ENCODE measurements at regions not wholly inside any gene's neighbourhood (a gene's known extent, or its start where the extent isn't known, plus 50 kb on each side); places are given as distances from the start of the nearest gene placed in this dataset.

DNA sequence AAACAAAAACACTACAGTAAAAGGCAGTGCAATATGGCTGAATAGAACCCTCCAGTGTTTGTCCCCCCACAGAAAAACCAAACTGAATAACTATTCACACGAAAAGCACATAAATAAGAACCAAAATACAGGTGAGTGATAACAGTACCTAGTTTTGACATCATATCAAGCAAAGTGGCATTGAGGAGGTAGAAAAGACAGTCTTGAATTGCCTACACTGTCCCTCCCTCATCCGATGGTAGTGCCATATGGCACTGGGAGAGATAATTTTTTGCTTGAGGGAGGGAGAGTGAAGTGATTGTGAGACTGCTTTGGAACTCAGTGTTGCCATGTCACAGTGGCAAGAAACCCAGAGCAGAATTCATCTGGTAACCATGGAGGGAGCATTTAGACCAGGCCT lies 99.2 kb downstream of the GPR174 start:
- no peak for TF ChIP-seq EZH2phosphoT487 (IDR thresholded peaks at IDR 0.05; ENCODE audit: borderline replicate concordance, low read depth, low read length)
- TF ChIP-seq, protein P1, sequence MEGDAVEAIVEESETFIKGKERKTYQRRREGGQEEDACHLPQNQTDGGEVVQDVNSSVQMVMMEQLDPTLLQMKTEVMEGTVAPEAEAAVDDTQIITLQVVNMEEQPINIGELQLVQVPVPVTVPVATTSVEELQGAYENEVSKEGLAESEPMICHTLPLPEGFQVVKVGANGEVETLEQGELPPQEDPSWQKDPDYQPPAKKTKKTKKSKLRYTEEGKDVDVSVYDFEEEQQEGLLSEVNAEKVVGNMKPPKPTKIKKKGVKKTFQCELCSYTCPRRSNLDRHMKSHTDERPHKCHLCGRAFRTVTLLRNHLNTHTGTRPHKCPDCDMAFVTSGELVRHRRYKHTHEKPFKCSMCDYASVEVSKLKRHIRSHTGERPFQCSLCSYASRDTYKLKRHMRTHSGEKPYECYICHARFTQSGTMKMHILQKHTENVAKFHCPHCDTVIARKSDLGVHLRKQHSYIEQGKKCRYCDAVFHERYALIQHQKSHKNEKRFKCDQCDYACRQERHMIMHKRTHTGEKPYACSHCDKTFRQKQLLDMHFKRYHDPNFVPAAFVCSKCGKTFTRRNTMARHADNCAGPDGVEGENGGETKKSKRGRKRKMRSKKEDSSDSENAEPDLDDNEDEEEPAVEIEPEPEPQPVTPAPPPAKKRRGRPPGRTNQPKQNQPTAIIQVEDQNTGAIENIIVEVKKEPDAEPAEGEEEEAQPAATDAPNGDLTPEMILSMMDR (conservative IDR thresholded peaks at IDR 0.05; ENCODE audit: low read length) = no peak
